ENCODE measurements at regions not wholly inside any gene's neighbourhood (a gene's known extent, or its start where the extent isn't known, plus 50 kb on each side); places are given as distances from the start of the nearest gene placed in this dataset.

GRCh38 chr11:128105511-128105910 lies 481.8 kb downstream of the ETS1 start:
- no peaks in the 10 kb centered on the region for H3K36me3 ChIP-seq
- H3K4me3 ChIP-seq, result no peak overlapping the region
- H3K27me3 ChIP-seq, result no peaks in the 10 kb centered on the region
- no peak for TF ChIP-seq CTCF (IDR thresholded peaks at IDR 0.05)
- no peak for DNase-seq (ENCODE audit: low spot score in 2 of 2)
- intact Hi-C loops (cut with DNase I), result no loop called here
- H3K9me3 ChIP-seq, result no peaks in the 10 kb centered on the region
- no peaks in the 10 kb centered on the region for H3K4me1 ChIP-seq
- H3K27ac ChIP-seq, result no peak overlapping the region

GRCh38 chr11:128103278-128103873 lies 484.0 kb downstream of the ETS1 start:
- Histone ChIP-seq H3K27me3 (no peaks in the 10 kb centered on the region), H3K9me3 (no peaks in the 10 kb centered on the region), H3K27ac (no peak overlapping the region), H3K4me1 (no peaks in the 10 kb centered on the region), H3K4me3 (no peak overlapping the region), H3K36me3 (no peaks in the 10 kb centered on the region)
- intact Hi-C loops (cut with DNase I), result no loop called here
- TF ChIP-seq CTCF (IDR thresholded peaks at IDR 0.05), result no peak
- no peak for DNase-seq (ENCODE audit: low spot score in 2 of 2)

GRCh38 chr11:128098781-128099180 lies 488.6 kb downstream of the ETS1 start:
- no peak overlapping the region for H3K4me3 ChIP-seq
- H3K4me1 ChIP-seq, result no peaks in the 10 kb centered on the region
- no peaks in the 10 kb centered on the region for H3K9me3 ChIP-seq
- H3K36me3 ChIP-seq, result no peaks in the 10 kb centered on the region
- no peak for DNase-seq (ENCODE audit: low spot score in 2 of 2)
- no peaks in the 10 kb centered on the region for H3K27me3 ChIP-seq
- intact Hi-C loops (cut with DNase I), result no loop called here
- TF ChIP-seq CTCF (IDR thresholded peaks at IDR 0.05), result no peak
- no peak overlapping the region for H3K27ac ChIP-seq

GRCh38 chr11:128095466-128095981 lies 491.8 kb downstream of the ETS1 start:
- H3K4me3 ChIP-seq, result no peak overlapping the region
- intact Hi-C loops (cut with DNase I), result no loop called here

GRCh38 chr11:128093689-128094088 lies 493.7 kb downstream of the ETS1 start:
- no peaks in the 10 kb centered on the region for H3K4me1 ChIP-seq
- no peak for DNase-seq (ENCODE audit: low spot score in 2 of 2)
- peaks cover 5 to 6% of the 10 kb centered on the region in 2 donors for H3K9me3 ChIP-seq
- intact Hi-C loops (cut with DNase I), result no loop called here
- no peaks in the 10 kb centered on the region for H3K36me3 ChIP-seq
- H3K27me3 ChIP-seq, result no peaks in the 10 kb centered on the region
- no peak overlapping the region for H3K4me3 ChIP-seq
- TF ChIP-seq CTCF (IDR thresholded peaks at IDR 0.05), result no peak
- H3K27ac ChIP-seq, result no peak overlapping the region

More at GRCh38 chr11:128095466-128095981, 491.8 kb downstream of the ETS1 start:
- H3K36me3 ChIP-seq, result no peaks in the 10 kb centered on the region
- no peaks in the 10 kb centered on the region for H3K27me3 ChIP-seq
- peak overlapping the region in 1 of 2 donors; percentile 16 for H3K27ac ChIP-seq
- no peaks in the 10 kb centered on the region for H3K4me1 ChIP-seq
- H3K9me3 ChIP-seq, result no peaks in the 10 kb centered on the region
- no peak for DNase-seq (ENCODE audit: low spot score in 2 of 2)
- TF ChIP-seq CTCF (IDR thresholded peaks at IDR 0.05), result no peak
